Activated CD8-positive, alpha-beta memory T cell treated with anti-CD3 and anti-CD28 coated beads for 48 hours (primary cell): ENCODE measurements at regions not wholly inside any gene's neighbourhood (a gene's known extent, or its start where the extent isn't known, plus 50 kb on each side); places are given as distances from the start of the nearest gene placed in this dataset.

Experiments used
- DNase-seq, 3 experiments: peaks; one replicate each; pipeline ENCODE4 v3.0.0-alpha.2; 2020; ENCODE audit warnings: low read depth in 2 of 3, low spot score in 2 of 3

- DNase-seq = no peak
These were observed 351.4 kb downstream of the NPHP4 start for GRCh38 chr1:5640845-5641244.

- no peak for DNase-seq
These were observed 353.0 kb downstream of the NPHP4 start for GRCh38 chr1:5639106-5639722.

DNA sequence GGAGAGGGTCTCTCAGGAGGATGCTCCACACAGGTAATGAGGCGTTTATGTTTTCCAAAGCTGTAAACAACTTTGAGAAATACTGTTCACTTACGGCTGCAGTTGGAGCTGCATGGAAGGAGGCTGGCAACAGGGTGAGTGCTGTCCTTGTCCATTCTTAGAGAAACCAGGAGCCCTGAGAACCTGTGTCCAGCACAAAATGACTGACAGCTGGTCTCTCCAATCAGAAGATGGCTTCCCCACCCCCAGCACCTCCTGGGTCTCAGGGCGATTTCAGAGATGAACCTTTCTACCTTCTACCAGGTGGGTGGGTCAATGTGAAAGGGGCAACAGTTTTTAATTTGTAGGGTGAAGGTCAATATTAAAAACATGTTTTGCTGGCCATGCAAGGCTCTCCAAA, 353.6 kb downstream of the NPHP4 start:
- DNase-seq = no peak

DNA sequence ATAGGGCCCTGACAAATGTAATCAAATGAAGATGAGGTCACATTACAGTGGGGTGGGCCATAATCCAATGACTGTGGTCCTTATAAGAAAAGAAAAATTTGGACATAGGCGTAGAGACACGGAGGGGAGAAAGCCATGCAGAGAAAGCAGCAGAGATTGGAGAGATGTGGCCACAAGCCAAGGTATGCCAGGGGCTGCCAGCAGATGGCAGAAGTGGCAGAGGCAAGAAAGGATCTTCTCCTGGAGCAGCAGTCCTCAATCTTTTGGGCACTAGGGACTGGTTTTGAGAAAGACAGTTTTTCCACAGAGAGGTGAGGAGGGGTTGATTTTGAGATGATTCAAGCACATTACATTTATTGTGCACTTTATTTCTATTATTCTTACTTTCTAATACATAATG, 355.1 kb downstream of the NPHP4 start:
- DNase-seq = no peak

GRCh38 chr1:5634893-5635292, 357.3 kb downstream of the NPHP4 start:
- DNase-seq = no peak

- DNase-seq = no peak
These were observed 359.4 kb downstream of the NPHP4 start for GRCh38 chr1:5632814-5633213.

DNA sequence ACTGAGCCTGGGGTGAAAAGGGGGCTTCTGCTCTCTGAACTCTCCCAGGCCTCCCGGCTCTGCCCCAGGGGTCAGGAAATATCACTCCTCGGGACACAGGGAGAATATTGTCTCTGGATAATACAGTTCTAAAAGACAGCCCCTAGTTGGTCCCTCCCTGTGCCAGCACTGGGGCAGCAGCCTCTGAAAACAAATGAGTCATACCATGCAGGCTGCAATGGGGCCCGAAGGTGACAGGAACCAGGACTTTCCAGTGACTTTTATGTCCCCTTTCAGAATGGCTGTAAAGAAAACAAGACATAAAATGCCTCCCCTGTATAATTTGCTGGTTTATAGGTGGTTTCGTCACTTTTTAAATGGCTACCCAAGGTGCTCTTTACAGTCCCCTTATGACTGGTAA, 360.0 kb downstream of the NPHP4 start:
- DNase-seq = no peak

DNA sequence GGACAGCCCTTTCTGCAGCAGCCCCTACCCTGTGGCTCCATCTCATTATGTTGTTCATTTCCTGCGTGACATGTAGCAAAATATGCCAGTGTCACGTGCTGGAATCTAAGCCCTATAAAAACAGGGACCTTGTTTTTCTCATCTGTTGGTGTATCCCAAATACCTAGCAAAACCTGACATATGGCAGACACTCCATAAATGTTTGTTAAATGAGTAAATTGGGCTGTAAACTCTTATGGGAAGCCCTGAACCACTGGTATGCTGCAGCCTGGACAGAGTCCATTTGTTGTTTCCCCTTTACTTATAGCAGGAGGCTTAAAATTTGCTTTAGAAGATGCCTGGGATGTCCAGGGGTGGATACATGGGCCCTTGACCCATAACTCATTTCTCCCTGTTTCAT, 363.8 kb downstream of the NPHP4 start:
- DNase-seq = no peak

DNA sequence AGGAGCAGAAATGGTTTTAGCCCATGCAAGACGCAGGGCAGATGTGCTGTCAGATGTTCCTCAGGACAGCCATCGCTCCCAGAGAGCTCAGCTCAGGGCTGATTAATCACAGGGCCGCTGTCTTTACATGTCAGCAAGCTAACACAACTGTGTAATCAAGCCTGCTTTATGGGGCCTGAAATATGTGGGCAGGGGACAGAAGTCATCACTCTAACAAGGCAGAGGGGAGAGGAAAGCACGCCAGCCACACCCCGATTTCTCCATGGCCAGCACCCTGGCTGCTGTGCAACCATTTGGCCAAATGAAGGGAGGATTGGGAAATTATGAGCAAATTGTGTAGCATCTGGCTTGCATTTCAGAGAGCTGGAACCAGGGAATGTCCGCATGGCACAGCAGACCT, 368.8 kb downstream of the NPHP4 start:
- DNase-seq = no peak

DNA sequence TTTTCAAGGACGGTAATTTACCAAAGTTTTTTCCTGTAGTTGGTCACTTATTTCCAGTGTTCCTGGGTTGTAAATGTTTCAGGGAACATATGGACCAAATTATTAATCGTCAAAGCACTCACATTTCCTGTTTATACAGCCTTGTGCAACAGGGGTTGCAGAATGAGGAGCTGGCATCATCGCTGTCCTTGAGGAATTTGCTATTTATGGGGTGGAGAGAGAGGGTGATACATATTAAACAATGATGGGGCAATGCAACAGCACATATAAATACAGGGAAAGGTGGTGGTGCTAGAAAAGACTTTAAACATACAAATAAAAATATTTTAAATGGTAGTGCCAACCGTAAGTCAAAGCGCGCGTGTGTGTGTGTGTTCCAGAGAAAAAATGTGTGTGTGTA, 369.8 kb downstream of the NPHP4 start:
- DNase-seq = no peak

GRCh38 chr1:5621692-5622091, 370.5 kb downstream of the NPHP4 start:
- no peak for DNase-seq

- no peak for DNase-seq
These were observed 371.2 kb downstream of the NPHP4 start for GRCh38 chr1:5620997-5621396.

DNA sequence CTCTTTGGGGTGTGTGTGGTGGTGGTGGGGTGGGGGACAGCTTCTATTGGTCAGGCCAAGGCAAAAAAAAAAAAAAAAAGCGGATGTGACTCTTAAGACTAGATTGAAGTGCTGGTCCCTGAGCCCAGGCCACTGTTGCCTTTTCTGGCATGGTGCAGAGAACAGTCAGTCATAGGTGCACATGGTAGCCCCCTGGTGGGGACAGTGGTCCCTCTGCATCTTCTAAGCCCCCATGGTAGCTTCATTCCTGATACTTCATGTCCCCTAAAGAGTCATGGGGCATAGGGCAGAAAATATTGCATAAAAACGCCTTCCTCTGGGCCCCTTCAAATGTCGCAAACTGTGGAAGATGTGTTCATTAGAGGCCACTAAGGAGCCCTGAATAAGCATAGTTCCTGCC, 371.8 kb downstream of the NPHP4 start:
- DNase-seq = no peak

GRCh38 chr1:5619469-5619868, 372.8 kb downstream of the NPHP4 start:
- no peak for DNase-seq

DNA sequence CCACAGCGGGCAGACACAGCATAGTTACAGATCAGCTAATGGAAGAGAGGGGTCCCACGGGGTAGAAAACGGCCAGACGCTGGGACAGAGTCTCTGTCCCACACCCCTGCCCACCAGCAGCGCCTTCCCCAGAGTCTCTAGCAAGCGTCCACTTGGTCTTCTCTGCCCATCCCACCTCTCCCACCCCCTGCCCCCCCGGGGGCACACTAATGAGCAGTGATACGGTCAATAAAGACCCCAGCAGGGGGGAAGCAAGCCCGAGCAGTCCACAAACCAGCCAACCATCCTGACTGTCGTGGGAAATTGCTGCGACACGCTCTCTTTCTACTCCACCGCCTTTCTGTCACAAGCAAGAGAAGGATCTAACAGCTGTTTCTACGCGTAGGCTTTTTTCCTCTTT, 374.7 kb downstream of the NPHP4 start:
- no peak for DNase-seq

DNA sequence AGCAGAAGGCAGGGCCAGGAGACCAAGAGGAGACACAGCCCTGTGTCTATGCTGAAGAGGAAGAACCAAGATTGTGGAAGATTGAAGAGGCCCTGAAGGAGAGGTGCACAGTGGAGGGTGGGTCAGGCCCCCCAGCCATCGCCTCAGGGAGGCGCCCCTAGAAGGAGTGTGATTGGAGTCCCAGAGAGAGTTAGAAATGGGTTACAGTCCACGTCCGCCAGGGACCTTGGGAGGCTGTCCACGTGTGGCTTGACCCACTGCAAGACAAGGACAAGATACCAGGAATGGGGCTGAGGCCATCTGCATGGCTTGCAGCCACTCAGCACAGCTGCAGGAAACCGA, 375.1 kb downstream of the NPHP4 start:
- no peak for DNase-seq

GRCh38 chr1:5616366-5617178, 375.7 kb downstream of the NPHP4 start:
- DNase-seq = no peak

DNA sequence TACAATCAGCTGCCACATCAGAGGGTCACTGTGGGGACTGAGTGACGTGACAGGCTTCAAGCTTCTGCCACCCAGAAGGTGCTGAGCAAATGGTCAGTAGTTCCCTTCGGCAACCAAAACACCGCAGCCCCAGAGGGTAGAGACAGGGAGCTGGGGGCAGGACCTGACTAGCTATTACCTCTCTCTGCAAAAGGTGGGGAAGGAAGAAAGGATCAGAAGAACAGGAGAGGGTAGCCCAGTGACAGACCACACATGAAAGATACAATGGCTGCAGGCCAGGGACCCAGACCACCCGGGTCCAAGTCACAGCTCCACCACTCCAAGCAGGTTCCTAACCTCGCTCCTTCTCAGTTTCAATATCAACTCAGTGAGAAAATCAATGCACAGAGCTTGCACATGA, 377.1 kb downstream of the NPHP4 start:
- DNase-seq = no peak

- no peak for DNase-seq
These were observed 378.3 kb downstream of the NPHP4 start for GRCh38 chr1:5613900-5614299.

- no peak for DNase-seq
These were observed 380.4 kb downstream of the NPHP4 start for GRCh38 chr1:5611851-5612250.

DNA sequence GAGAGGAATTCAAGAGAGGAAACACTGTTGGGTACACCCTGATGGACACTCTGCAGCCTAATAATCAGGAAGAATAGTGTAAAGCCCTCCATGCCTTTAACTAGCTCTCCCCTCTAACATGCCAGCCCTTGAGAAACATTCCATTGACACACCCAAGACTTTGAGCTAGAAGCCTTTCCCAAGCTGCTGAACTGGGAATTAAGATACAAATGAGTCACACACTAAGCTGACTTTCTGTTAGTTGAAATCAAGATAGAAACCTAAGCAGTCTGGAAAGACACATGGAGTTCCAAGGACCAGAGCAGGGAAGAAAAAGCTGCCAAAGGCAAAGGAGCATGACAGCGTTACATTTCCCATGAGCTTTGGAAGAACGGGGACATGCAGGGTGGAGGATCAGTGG, 380.8 kb downstream of the NPHP4 start:
- DNase-seq = no peak

DNA sequence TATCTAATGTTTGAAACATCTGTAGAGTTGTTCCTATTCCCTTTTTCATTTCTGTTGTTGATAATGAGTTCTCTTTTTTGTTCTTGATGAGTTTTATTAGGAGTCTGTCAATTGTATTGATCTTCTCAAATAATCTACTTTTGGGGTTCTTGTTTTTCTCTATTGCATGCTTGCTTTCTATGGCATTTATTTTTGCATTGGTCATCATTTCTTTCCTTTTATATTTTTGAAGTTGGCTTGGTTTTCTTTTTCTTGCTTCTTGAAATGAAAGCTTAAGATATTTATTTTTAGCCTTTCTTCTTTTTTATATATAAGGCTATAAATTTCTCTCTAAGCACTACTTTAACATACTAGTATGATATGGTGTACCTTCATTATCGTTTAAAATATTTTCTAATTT, 381.8 kb downstream of the NPHP4 start:
- no peak for DNase-seq
